ENCODE measurements at regions not wholly inside any gene's neighbourhood (a gene's known extent, or its start where the extent isn't known, plus 50 kb on each side); places are given as distances from the start of the nearest gene placed in this dataset.

DNA sequence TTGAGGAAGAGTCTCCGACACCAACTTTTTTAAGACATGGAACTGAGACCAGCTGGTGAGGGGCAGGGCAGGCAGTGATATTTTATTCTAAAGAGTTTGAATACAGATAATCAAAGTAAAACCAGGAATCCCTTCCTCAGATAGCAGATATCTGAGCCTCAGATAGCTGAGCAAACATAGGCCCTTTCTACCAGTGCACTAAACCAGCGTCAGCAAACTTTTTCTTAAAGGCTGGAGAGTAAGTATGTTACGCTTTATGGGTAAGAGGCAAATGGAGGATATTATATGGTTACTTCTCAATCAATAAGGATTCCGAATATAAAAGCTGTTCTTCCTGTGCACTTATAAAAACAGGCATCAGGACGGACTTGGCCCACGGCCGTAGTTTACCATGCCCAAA, 73.9 kb downstream of the WNT5A start:
- intact Hi-C loops (cut with micrococcal nuclease) = loop anchor here (5.0 kb wide), 1 partner anchor 531 kb away; no protein-coding TSS in a partner anchor
- Histone ChIP-seq H3K4me3 (ENCODE audit: low read length) (no peak overlapping the region), H2AFZ (ENCODE audit: low read length) (no peak overlapping the region), H3K9me2 (replicated peaks; ENCODE audit: low read length) (no peaks in the 10 kb centered on the region), H3K79me2 (ENCODE audit: low read length) (no peaks in the 10 kb centered on the region), H3K9ac (ENCODE audit: low read length) (no peak overlapping the region), H3K4me2 (ENCODE audit: low read length) (no peak overlapping the region), H4K20me1 (ENCODE audit: low read length) (no peaks in the 10 kb centered on the region), H3K36me3 (ENCODE audit: low read depth, low read length) (no peaks in the 10 kb centered on the region), H3K27ac (ENCODE audit: low read length) (no peak overlapping the region), H3K4me1 (ENCODE audit: insufficient read depth, low read length) (peaks cover 40% of the 10 kb centered on the region), H3K9me3 (ENCODE audit: low read length) (no peaks in the 10 kb centered on the region), H3K27me3 (ENCODE audit: low read length) (no peaks in the 10 kb centered on the region), H3F3A (ENCODE audit: low read length, unreplicated experiment) (no peaks in the 10 kb centered on the region)
- ChIA-PET POLR2A (ENCODE audit: unreplicated experiment) (no interaction called here), CTCF (no interaction called here)
- no TSS peak for BruUV-seq (replicated peaks)
- no peak for ATAC-seq
- no peak for DNase-seq
- TF ChIP-seq, protein P1, sequence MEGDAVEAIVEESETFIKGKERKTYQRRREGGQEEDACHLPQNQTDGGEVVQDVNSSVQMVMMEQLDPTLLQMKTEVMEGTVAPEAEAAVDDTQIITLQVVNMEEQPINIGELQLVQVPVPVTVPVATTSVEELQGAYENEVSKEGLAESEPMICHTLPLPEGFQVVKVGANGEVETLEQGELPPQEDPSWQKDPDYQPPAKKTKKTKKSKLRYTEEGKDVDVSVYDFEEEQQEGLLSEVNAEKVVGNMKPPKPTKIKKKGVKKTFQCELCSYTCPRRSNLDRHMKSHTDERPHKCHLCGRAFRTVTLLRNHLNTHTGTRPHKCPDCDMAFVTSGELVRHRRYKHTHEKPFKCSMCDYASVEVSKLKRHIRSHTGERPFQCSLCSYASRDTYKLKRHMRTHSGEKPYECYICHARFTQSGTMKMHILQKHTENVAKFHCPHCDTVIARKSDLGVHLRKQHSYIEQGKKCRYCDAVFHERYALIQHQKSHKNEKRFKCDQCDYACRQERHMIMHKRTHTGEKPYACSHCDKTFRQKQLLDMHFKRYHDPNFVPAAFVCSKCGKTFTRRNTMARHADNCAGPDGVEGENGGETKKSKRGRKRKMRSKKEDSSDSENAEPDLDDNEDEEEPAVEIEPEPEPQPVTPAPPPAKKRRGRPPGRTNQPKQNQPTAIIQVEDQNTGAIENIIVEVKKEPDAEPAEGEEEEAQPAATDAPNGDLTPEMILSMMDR (conservative IDR thresholded peaks at IDR 0.05; ENCODE audit: low read depth, low read length) = no peak
- no peak for TF ChIP-seq EZH2phosphoT487 (IDR thresholded peaks at IDR 0.05; ENCODE audit: borderline replicate concordance, low read length)
- no peak for TF ChIP-seq EZH2 (IDR thresholded peaks at IDR 0.05; ENCODE audit: low read length, unreplicated experiment)

DNA sequence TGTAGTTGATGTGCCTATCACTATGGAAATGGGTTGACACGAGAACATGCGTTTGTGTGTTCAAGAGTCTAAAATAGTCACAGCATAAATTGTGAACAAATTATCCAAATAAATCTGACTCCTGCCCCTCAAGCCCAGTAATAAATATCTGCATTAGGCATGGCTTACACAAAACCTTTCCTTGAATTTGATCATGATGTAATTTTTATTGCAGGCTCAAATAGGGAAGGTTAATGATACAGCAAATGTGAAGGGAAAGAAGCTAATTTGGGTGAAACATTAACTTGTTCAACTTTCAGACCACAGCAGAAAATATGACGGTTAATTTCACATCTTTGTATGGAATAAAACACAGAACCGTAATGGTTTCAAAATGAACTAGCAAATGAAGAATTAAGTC, 74.6 kb downstream of the WNT5A start:
- H3K9ac ChIP-seq (ENCODE audit: low read length) = no peak overlapping the region
- no peaks in the 10 kb centered on the region for H3K79me2 ChIP-seq (ENCODE audit: low read length)
- H3K4me2 ChIP-seq (ENCODE audit: low read length) = no peak overlapping the region
- H2AFZ ChIP-seq (ENCODE audit: low read length) = no peak overlapping the region
- H3F3A ChIP-seq (ENCODE audit: low read length, unreplicated experiment) = no peaks in the 10 kb centered on the region
- H3K4me3 ChIP-seq (ENCODE audit: low read length) = no peak overlapping the region
- no peak for DNase-seq
- BruUV-seq (replicated peaks) = no TSS peak
- H3K36me3 ChIP-seq (ENCODE audit: low read depth, low read length) = no peaks in the 10 kb centered on the region
- POLR2A ChIA-PET (ENCODE audit: unreplicated experiment) = no interaction called here
- H3K27me3 ChIP-seq (ENCODE audit: low read length) = no peaks in the 10 kb centered on the region
- no peaks in the 10 kb centered on the region for H4K20me1 ChIP-seq (ENCODE audit: low read length)
- H3K27ac ChIP-seq (ENCODE audit: low read length) = no peak overlapping the region
- intact Hi-C loops (cut with micrococcal nuclease) = loop anchor here (5.0 kb wide), 1 partner anchor 530 kb away; no protein-coding TSS in a partner anchor
- no peaks in the 10 kb centered on the region for H3K9me3 ChIP-seq (ENCODE audit: low read length)
- H3K4me1 ChIP-seq (ENCODE audit: insufficient read depth, low read length) = peaks cover 43% of the 10 kb centered on the region
- no peak for ATAC-seq
- no peaks in the 10 kb centered on the region for H3K9me2 ChIP-seq (replicated peaks; ENCODE audit: low read length)
- no peak for TF ChIP-seq EZH2 (IDR thresholded peaks at IDR 0.05; ENCODE audit: low read length, unreplicated experiment)
- TF ChIP-seq, protein P1 (conservative IDR thresholded peaks at IDR 0.05; ENCODE audit: low read depth, low read length) = no peak
- TF ChIP-seq EZH2phosphoT487 (IDR thresholded peaks at IDR 0.05; ENCODE audit: borderline replicate concordance, low read length) = no peak
- CTCF ChIA-PET = no interaction called here

DNA sequence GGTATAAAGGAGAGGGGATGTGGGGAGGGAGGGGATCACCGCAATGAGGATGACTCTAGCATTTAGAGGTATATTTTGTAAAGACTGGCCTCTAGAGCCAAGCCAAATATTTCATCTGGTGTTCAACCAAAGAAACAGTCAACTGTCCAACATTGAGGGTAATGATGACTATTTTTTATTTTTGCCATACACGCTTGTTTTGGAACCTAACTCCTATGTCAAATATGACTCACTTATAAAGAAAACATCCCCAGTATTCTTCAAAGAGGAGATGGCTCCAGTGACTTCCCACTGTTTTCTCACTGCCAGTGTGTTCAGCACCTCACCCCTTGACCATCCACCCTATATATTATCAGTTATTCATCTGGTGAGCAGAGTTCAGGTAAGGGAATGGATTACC, 77.3 kb downstream of the WNT5A start:
- POLR2A ChIA-PET (ENCODE audit: unreplicated experiment) = no interaction called here
- H3K27me3 ChIP-seq (ENCODE audit: low read length) = no peaks in the 10 kb centered on the region
- H3K9me3 ChIP-seq (ENCODE audit: low read length) = no peaks in the 10 kb centered on the region
- H3F3A ChIP-seq (ENCODE audit: low read length, unreplicated experiment) = peaks cover 6% of the 10 kb centered on the region
- no peaks in the 10 kb centered on the region for H3K79me2 ChIP-seq (ENCODE audit: low read length)
- no peaks in the 10 kb centered on the region for H3K36me3 ChIP-seq (ENCODE audit: low read depth, low read length)
- intact Hi-C loops (cut with micrococcal nuclease) = loop anchor here (5.0 kb wide), 1 partner anchor 528 kb away; no protein-coding TSS in a partner anchor
- H3K4me3 ChIP-seq (ENCODE audit: low read length) = no peak overlapping the region
- H3K9me2 ChIP-seq (replicated peaks; ENCODE audit: low read length) = no peaks in the 10 kb centered on the region
- H3K4me1 ChIP-seq (ENCODE audit: insufficient read depth, low read length) = peaks cover 36% of the 10 kb centered on the region
- H3K27ac ChIP-seq (ENCODE audit: low read length) = peak overlapping the region; percentile 13; the same call in 1 of the 2 replicates
- CTCF ChIA-PET = no interaction called here
- DNase-seq (peak; percentile 63), ATAC-seq (peak; percentile 73)
- no peak overlapping the region for H3K9ac ChIP-seq (ENCODE audit: low read length)
- H2AFZ ChIP-seq (ENCODE audit: low read length) = no peak overlapping the region
- no peaks in the 10 kb centered on the region for H4K20me1 ChIP-seq (ENCODE audit: low read length)
- TF ChIP-seq, protein P1 (conservative IDR thresholded peaks at IDR 0.05; ENCODE audit: low read depth, low read length) = no peak
- TF ChIP-seq EZH2phosphoT487 (IDR thresholded peaks at IDR 0.05; ENCODE audit: borderline replicate concordance, low read length) (no peak), EZH2 (IDR thresholded peaks at IDR 0.05; ENCODE audit: low read length, unreplicated experiment) (no peak)
- no TSS peak for BruUV-seq (replicated peaks)
- H3K4me2 ChIP-seq (ENCODE audit: low read length) = 0 out of 2 replicates have a peak overlapping the region, but pooled peaks have one; percentile 13

Measured in PC-3 (cell line).